GM20000 (cell line): ENCODE measurements at regions not wholly inside any gene's neighbourhood (a gene's known extent, or its start where the extent isn't known, plus 50 kb on each side); places are given as distances from the start of the nearest gene placed in this dataset.

ENCODE experiments used
- DNase-seq: peaks from one replicate; pipeline ENCODE4 v3.0.0; 2012; ENCODE audit warnings: low spot score
- TF ChIP-seq, protein P1 (sequence below): IDR thresholded peaks from 2 replicates; pipeline ENCODE4 v1.5.1; 2012; ENCODE audit warnings: mild to moderate bottlenecking, control low read depth; ENCODE audit errors: extremely low read depth, missing control alignments

DNA sequence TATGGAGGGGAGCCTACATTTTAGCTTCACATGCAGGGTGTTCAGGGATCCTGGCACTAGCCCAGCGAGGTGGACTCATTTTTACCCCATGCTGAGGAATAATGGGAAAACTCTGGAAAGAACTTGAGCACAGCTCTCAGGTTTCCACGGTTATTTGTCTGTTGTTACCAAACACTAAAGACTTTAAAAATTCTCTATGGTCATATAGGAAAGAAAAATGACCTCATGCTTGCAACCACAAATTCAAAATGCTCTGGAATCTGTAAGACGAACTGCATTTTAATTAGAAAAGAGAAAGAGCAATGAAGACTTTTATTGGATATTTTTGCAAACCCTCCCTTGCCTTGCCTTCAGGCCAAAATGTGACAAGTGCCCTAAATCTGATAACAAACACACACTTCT lies 606.9 kb downstream of the EBF1 start:
- no peak for DNase-seq

DNA sequence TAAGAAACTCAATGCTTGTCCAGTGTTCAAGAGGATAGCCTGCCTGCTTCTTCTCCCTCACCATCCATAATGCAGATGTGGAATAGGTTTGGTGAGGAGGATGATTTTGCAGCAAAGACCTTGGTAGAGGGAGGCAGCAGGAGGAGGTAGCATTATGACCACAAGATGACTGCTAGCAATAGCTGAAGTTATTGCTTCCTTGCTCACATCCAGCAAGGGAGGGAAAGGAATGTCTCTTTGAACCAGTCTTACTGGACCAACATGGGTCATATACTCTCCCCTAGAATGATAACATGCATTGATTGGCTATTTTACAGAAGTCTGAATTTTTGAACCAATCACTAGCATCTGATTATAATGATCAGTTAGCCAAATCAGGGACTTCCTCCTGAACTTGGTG lies 607.6 kb downstream of the EBF1 start:
- TF ChIP-seq, protein P1, sequence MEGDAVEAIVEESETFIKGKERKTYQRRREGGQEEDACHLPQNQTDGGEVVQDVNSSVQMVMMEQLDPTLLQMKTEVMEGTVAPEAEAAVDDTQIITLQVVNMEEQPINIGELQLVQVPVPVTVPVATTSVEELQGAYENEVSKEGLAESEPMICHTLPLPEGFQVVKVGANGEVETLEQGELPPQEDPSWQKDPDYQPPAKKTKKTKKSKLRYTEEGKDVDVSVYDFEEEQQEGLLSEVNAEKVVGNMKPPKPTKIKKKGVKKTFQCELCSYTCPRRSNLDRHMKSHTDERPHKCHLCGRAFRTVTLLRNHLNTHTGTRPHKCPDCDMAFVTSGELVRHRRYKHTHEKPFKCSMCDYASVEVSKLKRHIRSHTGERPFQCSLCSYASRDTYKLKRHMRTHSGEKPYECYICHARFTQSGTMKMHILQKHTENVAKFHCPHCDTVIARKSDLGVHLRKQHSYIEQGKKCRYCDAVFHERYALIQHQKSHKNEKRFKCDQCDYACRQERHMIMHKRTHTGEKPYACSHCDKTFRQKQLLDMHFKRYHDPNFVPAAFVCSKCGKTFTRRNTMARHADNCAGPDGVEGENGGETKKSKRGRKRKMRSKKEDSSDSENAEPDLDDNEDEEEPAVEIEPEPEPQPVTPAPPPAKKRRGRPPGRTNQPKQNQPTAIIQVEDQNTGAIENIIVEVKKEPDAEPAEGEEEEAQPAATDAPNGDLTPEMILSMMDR, result no peak
- no peak for DNase-seq

More for the DNA sequence above, 606.9 kb downstream of the EBF1 start:
- TF ChIP-seq, protein P1, result no peak

DNA sequence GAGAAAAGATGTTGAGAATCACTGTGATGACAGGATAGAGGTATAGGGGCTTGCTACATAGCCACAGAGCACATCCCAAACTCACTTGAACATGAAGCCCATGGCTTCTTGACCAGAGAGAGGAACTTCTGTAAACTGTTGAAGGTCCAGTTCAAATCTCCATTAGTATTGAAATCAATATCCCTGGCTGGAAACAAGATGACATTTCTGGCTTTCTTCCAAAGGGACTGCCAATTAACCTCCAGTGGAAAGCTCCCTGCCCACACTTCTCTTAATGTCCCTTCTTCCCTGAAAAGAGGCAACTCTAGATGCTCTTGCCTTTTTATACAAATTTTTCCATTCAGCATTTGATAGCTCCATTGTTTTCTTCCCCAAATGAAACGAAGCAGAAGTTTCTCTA lies 612.1 kb downstream of the EBF1 start:
- DNase-seq, result no peak
- TF ChIP-seq, protein P1, result no peak

DNA sequence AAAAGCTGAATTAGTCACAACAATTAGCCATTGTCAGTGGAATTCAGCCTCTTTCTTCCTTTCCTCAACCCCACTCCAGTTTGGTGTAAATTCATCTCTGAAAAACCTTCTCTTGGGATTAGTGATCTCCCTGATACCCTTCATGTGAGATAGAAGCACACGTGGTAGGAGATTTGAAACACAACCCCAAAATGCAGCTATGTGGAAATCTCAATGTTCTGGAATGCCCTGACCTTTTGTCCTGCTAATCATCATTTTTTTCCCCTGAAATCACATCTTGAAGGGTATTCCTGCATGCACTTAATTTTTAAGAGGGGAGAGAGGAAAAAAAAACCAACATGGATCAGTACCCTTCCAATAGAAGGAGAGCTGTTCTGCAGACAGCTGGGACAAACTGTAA lies 612.6 kb downstream of the EBF1 start:
- no peak for DNase-seq
- TF ChIP-seq, protein P1, result no peak

DNA sequence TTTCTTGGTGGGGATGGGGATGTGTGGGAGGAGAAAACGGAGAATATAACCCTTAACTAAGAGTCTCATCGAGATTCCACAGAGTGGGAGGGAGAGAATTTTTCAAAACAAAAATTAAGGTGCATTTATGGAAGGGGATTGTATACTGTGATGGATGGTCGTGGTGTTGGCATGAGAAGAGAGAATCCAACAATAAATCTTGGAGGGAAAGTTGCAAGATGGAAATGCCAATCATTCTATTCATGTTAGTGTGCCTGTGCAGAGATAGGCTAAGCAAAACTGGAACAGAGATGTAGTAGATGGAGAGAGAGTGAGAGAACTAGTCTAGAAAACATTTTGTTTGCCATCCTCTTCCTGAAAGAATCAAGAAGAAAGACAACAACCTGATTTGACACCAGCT lies 613.1 kb downstream of the EBF1 start:
- TF ChIP-seq, protein P1, result no peak
- DNase-seq, result no peak

DNA sequence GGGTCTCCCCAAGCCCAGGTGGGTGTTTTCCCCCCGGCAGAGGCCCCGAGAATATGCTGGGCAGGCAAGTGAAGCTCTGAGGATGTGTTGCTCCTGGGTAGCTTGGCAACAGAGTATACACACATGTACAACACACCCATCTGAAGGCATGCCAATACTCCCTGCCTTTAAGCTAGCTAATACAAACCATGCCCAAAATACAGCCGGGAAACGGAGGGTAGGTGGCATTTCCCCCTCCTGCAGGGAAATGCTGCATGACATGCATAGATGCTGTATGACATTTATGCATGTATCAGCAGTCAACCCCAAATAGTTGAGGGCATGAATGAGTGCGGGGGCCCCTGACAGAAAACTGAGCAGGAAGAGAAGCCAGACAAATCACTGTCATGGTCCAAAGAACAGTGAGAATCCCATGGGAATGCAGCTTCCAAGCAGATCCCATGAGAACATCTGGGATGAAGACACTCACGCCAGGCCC lies 614.1 kb downstream of the EBF1 start:
- TF ChIP-seq, protein P1, result no peak
- DNase-seq, result no peak

DNA sequence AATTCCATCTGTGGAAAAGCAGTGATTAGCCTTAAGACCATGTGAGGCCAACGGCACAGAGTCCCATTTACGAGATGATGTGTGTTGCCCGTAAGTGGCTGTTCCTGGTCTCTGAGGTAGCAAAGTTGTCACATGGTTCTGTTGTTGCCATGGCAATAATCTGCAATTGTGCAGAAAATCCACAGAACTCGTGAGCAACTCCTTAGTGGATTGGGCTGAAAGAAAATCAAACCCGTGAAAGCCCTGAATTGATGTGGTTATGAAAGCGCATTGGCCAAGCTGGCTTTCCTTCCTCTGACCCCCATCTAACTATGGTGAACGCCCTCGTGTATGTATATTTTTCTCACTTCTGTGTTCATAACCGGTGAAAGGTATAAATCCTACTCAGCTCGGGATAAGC lies 614.7 kb downstream of the EBF1 start:
- TF ChIP-seq, protein P1, result no peak
- no peak for DNase-seq
